Activated T-helper 1 cell treated with anti-CD3 and anti-CD28 coated beads, Interleukin-2, amount 50 U/mL, for 16 hours (primary cell): ENCODE measurements at regions not wholly inside any gene's neighbourhood (a gene's known extent, or its start where the extent isn't known, plus 50 kb on each side); places are given as distances from the start of the nearest gene placed in this dataset.

ENCODE experiments used
- DNase-seq, 2 donors: peaks; one replicate each; pipeline ENCODE4 v3.0.0-alpha.2; 2020; ENCODE audit warnings: low read depth in 1 of 2, low spot score in 1 of 2

DNA sequence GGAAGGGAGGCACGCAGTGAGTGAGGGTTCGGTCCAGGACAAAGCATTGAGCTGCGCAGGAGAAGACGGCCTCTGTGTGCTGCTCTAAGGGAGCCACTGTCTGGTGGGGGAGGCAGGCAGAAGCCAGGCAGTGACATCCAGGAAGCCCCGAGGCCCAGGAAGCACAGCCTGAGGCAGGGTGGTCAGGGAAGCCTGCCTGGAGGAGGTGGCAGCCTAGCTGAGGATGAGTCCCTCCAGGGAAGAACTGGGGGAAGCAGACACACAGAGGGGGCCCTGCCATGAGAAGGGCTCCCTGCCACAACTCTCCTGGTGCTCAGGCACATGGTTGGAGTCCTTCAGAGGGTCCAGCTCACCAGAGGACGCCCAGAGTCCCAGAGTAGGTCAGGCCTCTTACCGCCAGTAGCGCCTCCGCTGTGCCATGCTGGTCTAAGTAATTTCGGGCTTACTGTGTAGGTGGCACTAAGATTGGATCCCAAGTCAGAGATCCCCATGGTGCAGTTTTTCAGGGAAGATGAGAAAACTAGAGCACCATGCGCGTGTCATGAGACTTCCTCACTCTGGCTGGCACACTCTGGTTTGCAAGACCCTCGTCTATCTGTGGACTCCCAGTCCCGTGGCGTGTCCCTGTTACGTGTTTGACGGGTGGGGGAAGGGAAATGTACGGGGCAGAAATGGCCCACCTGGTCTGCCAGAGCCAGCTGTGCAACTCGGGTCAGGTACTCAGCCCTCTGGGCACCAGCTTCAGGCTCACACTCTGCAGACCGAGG lies 887.2 kb downstream of the BRD1 start:
- no peak for DNase-seq

DNA sequence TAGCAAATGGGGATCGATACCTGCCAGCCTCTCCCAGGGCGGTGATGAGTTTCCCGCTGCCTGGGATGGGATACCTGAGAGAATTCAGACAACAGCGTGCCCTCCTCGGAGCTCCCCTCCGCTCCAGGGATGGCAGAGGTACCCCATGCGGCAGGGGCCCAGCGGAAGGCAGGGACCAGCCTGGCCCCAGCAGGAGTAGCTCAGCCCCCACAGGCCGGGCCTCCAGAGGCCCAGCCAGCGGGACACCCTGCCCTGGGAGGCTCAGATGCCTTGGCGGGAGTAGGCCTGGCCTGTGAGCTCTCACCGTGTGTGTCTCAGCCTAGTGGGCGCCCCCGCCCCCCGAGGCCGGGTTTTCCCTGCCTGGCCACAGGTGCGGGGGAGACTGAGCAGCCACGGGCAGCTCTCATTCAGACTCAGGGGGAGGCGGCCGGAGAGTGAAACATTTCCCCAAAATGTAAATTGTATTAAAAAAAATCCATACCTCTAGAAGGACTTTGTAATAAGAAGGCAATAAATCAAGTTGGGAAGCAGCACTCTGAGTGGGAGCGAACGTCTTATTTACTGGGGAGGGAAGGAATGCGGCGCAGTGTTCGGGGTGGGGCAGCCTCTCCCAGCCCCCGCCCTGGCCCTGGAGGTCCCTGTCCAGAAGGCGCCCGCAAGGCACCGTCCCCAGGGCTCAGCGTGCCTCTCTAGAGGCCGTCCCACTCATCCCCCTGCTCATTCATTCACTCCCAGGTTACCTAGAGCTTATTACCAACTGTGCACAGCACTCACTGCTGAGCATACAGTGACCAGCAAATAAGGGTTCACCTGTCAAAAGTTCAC lies 888.0 kb downstream of the BRD1 start:
- no peak for DNase-seq

DNA sequence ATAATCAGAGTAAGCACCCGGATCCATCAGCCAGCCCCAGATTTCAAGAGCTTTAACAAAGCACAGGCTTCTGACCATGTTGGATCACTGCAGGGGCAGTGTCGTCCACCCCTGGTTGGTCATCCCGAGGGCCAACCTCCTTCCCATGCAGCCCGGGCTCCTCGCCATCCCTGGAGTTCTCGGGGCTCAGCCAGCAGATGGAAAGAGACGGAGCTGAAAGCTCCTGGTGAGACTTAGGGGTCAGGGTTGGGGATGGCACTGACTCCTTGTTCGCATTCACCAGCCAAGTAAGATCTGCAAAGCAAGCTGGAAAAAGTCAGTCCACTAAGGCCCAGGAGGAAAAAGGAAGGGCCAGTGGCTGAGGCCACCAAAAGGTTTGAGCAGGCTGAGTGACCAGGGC lies 888.9 kb downstream of the BRD1 start:
- DNase-seq: no peak

DNA sequence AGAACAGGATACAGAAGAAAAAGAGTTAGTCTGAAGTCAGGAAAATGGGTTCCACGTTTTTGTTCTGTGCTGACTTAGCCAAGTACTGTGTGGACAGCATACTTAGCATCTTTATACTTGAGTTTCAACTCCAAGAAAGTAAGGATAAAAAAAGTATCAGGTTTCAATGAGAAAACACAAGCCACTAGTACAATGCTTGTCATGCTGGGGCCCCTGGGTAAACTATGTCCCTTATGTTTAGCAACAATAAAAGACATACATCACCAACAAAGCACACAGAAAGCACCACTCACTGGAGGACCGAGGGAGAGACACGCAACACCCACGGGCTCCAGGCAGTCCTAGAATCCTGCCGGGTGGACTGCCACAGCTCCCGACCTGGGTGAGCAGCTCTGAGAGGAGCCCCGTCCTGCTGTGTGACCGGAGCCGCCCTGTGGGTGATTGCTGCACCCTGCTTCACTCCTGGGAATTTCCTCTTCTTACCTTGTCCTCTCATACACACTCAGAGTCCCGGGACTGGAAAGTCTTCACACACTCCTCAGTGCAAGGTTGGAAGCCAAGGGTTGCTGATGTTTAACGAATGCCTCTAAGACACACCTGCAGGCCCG lies 890.5 kb downstream of the BRD1 start:
- DNase-seq: no peak

DNA sequence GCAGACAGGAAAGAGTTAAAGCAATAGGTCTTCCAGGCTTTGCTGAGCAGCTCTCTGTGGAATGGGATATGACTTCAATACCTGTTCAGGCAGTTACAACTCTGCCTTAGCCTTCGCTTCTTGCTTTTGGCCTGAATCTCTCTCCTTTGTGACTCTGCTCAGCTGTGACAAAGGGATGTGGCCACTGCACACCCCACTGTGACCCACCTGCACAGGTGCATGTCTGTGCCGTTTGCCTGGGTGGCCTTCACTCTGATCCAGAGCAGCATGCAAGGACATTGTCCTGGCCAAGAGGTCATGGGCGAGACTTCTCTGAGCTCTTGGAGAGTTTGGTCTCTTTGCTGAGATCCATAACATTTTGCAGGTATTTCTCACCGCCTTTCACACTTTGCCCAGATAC lies 891.3 kb downstream of the BRD1 start:
- DNase-seq: no peak

DNA sequence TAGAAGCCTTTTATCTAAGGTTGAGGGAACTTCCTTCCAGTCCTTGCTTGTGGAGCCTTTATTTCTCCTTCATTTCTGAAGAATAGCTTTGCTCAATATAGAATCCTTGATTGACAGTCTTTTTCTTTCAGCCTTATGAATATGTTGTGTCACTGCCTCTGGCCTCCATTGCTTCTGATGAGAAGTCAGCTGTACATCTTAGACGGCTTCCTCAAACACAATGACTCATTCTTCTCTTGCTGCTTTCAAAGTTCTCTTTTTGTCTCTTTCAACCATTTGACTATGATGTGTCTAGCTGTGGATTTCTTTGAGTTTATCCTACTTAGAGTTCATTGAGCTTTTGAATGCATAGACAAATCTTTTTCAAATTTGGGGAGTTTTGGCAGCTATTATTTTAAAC lies 893.2 kb downstream of the BRD1 start:
- no peak for DNase-seq

DNA sequence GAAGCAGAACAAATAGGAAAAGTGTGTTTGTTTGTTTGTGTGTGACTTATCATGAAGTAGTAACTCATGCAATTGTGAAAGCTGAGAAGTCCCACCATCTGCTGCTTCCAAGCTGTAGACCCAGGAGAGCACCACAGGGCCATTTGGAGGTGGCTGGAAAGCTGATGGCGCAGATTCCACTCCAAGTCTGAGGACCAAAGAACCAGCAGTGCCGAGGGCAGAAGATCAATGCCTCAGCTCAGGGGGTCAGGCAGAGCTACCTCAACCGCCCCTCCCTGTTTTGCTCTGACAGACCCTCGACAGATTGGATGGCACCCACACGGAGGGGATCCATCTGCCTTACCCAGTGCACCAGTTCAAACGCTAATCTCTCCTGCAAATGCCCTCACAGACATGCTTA lies 896.2 kb downstream of the BRD1 start:
- no peak for DNase-seq

DNA sequence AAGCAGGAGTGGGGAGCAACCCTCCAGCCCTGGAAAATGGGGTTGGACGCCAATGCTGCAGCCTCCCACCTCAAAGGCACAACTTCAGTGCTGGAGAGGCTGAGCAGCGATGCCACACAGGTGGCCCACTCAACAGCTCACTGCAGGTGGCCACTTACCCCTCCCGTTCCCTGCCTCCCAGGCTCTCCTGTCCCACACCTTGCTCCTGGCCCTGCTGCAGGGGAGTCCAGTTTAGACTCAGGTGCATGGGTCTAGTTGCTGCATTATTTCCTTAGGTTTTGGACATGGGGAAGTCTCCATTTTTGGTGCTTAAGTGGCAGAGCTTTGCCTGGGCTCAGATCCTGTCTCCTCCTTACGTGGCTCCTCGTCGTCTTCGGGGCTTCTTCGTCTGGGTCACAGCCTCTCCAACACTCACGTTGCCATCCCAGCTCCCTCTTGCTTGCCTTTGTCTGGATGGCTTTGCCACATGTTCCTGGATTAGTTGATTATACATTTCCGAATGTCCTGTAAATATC lies 898.3 kb downstream of the BRD1 start:
- DNase-seq: no peak

DNA sequence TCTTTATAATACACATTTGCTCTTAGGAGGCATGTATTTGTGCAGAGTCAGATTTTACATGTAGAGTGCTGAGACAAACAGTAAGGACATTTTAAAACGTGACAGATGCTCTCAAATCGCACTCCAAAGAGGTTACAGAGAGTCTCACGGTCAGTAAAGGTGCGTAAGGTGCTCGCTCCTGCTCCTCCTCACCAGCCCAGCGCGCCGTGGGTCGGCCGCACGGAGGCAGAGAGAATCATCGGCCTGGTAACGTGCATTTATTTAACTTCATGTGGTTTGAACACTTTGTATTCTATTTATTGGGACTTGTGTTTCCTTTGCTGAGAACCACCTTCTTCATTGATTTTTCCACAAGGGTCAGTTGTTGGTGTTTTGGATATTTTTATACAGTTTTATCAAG lies 900.1 kb downstream of the BRD1 start:
- no peak for DNase-seq

DNA sequence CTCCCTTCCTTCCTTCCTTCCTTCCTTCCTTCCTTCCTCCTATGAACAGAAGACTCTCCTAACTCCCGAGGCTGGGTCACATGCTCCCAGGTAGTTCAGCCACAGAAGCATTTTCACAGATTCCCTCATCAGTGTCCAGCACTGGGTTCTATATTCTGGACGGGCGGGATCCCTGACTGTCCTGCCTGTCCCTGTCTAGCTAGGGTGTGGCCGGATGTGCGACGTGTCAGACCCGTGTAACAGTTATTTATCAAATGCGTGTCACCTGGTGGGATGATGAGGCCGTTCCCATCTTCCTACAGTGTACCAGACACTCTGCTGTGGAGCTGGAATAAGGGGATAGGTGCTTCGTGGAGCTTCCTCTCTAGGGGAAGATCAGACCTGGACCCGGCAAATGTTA lies 901.0 kb downstream of the BRD1 start:
- DNase-seq: no peak

DNA sequence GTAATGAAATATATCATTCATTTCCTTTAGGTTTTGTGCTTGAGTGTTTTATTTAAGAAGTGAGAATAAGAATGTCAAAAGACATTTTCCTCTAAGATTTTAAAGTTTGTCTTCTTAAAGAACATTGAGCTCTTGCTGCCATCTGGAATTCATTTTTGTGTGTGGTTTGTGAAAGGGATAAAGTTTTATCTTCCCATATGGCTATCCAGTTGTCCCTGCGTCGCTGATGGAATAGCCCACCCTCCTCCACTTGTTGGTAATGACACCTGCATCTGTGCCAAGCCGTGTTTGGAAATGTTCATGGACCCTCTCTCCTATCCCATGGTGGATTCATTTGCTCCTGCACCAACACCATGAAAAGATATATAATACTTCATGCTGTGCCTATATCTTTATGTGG lies 901.5 kb downstream of the BRD1 start:
- DNase-seq: no peak

DNA sequence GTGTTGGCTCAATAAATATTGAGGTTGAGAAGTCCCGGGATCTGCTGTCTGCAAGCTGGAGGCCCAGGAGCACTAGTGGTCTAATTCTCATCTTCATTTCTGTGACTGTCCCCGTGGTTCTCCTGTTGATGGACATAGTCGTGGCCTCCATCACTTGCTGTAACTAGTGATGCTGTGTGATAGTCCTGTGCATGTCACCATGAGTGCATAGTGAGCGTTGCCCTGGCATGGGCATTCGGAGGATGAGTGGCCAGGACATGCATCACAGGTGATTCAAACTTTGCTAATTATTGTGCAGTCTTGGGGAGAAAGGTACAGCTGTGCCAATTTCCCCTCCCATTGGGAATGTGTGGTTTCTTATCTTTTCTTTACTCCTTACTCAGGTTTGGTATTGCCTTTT lies 902.2 kb downstream of the BRD1 start:
- no peak for DNase-seq

DNA sequence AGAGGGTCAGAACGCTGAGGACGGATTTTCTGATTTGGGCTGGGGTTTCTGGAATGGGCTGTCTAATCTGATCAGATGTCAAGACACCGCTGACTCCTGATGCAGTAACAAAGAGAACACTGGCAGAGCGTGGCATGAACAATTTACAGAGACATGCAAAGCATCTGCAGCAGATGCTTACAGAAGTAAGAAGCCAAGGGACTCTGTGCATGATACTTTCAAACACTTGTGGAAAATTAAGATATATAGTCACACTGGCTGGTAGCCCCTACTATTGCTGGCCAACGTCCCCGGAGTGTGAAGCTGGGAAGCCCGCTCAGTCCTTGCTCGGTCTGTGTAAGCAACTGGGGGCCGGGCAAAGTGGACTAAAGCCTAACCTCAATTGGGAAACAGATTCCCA lies 903.7 kb downstream of the BRD1 start:
- DNase-seq: no peak

DNA sequence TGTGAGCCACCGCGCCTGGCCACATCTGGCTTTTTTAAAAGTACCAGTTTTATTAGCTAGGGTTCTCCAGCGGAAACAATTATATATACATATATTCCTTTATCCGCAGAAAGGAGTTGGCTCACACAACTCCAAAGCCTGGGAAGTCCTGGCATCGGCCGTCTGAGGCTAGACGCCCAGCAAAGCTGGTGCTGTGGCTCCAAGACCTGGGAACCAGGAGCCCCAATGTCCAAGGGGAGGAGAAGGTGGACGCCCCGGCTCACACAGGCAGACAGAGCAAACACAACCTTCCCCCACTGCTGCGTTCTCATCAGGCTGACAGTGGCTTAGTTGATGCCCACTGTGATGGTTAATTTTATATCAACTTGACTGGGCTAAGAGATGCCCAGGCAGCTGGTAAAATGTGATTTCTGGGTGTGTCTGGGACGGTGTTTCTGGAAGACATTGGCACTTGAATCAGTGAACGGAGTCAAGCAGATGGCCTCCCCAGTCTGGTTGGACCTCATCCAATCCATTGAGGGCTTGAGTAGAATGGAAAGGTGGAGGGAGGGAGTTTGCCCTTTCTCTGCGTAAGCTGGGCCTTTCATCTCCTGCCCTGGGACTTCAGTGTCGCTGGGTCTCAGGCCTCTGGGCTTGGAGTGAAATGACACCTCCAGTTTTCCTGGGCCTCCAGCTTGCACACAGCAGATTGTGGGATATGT lies 904.4 kb downstream of the BRD1 start:
- no peak for DNase-seq

DNA sequence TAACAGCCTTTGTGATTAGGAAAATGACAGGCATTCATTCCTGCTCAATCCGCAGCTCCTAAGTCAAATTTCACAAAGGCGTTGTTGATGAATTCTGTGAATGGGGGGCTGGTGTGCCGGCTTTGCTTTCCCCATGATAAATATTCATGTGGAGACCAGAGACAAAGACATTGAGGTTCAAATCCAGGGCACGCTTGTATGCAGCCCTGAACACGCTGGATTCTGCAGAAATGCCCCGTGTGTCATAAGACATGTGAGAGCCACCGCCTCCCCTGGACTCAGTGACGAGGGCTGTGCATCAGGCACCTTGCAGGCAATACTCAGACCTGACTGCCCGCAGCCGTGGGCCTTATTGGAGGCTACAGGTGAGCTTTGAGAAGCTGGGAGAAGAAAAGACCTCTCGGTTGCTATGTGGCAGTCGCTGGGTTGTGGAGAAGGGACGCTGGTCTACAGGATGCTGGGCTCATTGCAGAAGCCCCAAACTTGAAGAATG lies 906.2 kb downstream of the BRD1 start:
- DNase-seq: no peak

DNA sequence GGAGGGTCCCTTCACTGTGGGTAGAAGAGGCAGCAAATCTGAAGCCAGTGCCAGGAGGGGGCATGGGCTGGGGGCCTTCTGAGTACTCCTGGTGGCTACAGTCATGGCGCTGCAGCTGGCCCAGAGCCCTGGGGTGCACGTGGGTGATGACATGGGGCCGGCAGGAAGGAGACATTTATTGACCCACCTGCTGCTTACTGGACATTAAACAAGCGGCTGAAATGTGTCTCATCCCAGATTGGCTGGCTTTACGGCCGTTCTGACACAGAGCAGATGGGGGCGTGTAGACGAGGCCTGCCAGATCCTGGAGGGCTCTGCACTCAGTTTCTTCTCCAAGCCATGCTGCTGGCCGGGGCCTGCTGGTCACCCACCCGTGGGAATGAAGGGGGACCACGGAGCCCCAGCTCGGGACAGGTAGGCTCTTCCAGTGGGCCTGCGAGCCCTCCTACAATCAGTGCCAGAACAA lies 906.9 kb downstream of the BRD1 start:
- no peak for DNase-seq

DNA sequence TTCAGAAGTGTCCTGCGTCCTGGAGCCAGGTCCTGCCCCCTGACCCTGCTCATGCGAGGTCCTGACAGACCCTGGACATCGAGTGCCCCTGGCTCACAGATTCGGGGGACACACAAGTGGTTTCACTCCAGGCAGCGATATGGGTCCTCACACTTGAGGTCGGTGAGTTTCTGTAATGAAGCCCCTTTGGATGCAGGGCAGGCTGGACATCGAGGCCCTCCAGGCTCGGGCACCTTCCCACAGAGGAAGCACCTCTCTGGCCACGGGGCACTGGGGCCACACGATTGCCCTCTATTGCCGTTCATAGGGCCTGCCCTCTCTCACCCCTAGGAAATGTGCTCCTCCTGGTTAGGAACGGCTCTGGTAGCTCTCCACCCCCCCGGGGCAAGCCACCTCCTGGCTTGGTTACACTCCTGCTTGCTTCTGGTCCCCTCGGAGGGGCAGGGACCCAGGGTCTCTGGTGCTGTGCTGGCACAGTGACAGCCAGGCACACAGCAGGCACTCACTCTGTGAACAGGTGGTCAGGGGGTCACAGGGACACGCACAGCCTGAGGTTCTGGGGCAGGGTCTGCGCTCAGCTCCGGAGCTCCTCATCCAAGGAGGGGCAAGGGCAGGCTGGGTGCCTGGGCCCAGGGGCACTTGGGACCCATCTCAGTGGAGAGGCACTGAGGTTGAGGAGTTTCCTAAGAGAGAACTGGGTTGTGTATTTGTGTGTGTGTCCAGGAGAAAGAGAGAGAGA lies 907.7 kb downstream of the BRD1 start:
- DNase-seq: no peak

DNA sequence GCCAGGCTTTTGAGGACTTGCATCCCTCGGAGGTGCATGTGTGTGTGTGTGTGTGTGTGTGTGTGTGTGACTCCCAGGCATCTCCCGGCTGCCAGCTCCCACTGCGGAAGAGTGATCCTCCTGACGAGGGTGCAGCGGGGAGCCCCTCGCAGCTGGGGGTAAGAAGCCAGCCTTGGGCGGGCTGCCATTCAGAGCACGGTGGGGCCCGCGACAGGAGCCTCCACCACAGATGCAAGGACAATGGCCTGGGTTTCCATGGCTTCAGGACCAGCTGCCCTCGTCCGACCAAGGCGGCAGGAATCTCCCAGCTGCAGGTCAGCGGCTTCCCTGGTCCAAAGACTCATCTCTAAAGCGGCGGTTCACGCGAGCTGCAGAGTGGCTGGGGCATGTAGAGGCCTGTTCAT lies 908.5 kb downstream of the BRD1 start:
- DNase-seq: no peak

DNA sequence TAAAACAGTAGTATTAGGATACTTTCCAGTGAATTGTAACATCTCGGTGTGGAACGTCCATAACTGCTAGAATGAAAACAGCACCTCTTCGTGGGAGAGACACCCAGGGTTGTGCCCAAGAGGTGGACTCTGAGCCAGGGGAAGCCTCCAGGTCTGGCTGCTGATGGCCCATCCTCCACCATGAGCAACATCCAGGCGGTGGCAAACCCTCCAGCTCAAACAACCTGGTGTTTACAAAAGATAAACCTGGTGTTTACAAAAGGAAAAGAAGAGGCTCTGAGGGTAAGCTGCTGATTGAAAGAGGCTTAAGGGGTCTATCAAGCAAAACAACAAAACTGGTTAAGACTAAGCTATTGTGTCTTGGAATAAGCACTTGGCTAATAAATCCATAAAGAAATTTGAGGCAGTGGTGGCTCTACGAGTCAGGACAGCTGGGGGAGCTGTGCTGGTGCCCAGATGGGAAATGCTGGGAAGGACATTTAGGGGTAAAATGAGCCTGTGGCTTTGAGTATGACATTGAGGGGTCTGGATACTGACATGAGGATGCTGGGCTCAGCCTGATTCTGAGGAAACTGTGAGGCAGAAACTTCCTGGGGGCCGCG lies 909.0 kb downstream of the BRD1 start:
- DNase-seq: no peak
